ENCODE measurements at regions not wholly inside any gene's neighbourhood (a gene's known extent, or its start where the extent isn't known, plus 50 kb on each side); places are given as distances from the start of the nearest gene placed in this dataset.

GRCh38 chr18:59837586-59837985 is 62.2 kb upstream of the PMAIP1 start:
- Histone ChIP-seq H3K9me3 (replicated peaks; ENCODE audit: control insufficient read depth, insufficient read depth, low read length) (no peaks in the 10 kb centered on the region), H3K4me1 (ENCODE audit: control insufficient read depth, insufficient read depth, low read length) (peaks cover 31% of the 10 kb centered on the region), H3K79me2 (ENCODE audit: control insufficient read depth, insufficient read depth, low read length) (no peaks in the 10 kb centered on the region), H3K9ac (ENCODE audit: control insufficient read depth, insufficient read depth, low read length) (no peak overlapping the region), H4K20me1 (ENCODE audit: control insufficient read depth, insufficient read depth) (no peaks in the 10 kb centered on the region), H3K27me3 (replicated peaks in 1 of 2; ENCODE audit: control insufficient read depth in 2 of 2, insufficient read depth in 2 of 2, low read length in 1 of 2) (no peaks in the 10 kb centered on the region), H3K4me3 (no peak overlapping the region), H2AFZ (ENCODE audit: control insufficient read depth, low read depth, low read length) (peak overlapping the region; percentile 79), H3K36me3 (ENCODE audit: control insufficient read depth in 2 of 2, insufficient read depth in 2 of 2, low read length in 1 of 2) (no peaks in the 10 kb centered on the region), H3K27ac (ENCODE audit: control insufficient read depth, insufficient read depth) (no peak overlapping the region), H3K4me2 (ENCODE audit: control insufficient read depth, insufficient read depth) (0 out of 2 replicates have a peak overlapping the region, but pooled peaks have one; percentile 12)
- DNase-seq (ENCODE audit: low read depth, low spot score) (peak; percentile 82), ATAC-seq (peak; percentile 72), FAIRE-seq (peak; percentile 89)
- intact Hi-C loops (cut with micrococcal nuclease; ENCODE audit: unreplicated experiment) (loop anchor here (1.0 to 10.0 kb wide), 10 partner anchors 39 to 710 kb away; partner anchors contain the start of gene PMAIP1), in situ Hi-C loops (cut with MboI) (loop anchor here (10.0 kb wide), 2 partner anchors 127 to 717 kb away; no protein-coding TSS in a partner anchor)
- ChIA-PET SMC1A (ENCODE audit: uncharacterized antibody, unreplicated experiment) (interaction anchor here (0.7 to 9.7 kb wide), 21 partner anchors 10 to 714 kb away, joined by 3 to 118 read pairs (median 12); partner anchors contain the start of gene PMAIP1), CTCF (interaction anchor here (0.7 to 8.1 kb wide), 22 partner anchors 10 to 290 kb away, joined by 3 to 235 read pairs (median 6); no protein-coding TSS in a partner anchor), RAD21 (ENCODE audit: unreplicated experiment) (interaction anchor here (0.6 to 9.1 kb wide), 18 partner anchors 10 to 203 kb away, joined by 3 to 85 read pairs (median 8); partner anchors contain the start of gene PMAIP1), POLR2A (interaction anchor here (0.6 to 4.0 kb wide), 5 partner anchors 34 to 158 kb away, joined by 3 to 24 read pairs (median 6); partner anchors contain the start of gene PMAIP1)
- WGBS (ENCODE audit: insufficient coverage, insufficient replicate concordance, low lambda C conversion rate, missing lambda C conversion rate): 2% methylated on average over 7 of the region's 7 CpGs
- no TSS peak for BruUV-seq (replicated peaks)
- no peak for TF ChIP-seq NFYB (IDR thresholded peaks at IDR 0.05; ENCODE audit: insufficient read depth, low read depth, low read length)
- no peak for TF ChIP-seq SRF (IDR thresholded peaks at IDR 0.05; ENCODE audit: low read depth in 2 of 2, low read length in 2 of 2)
- TF ChIP-seq, protein P1, sequence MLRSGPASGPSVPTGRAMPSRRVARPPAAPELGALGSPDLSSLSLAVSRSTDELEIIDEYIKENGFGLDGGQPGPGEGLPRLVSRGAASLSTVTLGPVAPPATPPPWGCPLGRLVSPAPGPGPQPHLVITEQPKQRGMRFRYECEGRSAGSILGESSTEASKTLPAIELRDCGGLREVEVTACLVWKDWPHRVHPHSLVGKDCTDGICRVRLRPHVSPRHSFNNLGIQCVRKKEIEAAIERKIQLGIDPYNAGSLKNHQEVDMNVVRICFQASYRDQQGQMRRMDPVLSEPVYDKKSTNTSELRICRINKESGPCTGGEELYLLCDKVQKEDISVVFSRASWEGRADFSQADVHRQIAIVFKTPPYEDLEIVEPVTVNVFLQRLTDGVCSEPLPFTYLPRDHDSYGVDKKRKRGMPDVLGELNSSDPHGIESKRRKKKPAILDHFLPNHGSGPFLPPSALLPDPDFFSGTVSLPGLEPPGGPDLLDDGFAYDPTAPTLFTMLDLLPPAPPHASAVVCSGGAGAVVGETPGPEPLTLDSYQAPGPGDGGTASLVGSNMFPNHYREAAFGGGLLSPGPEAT (IDR thresholded peaks at IDR 0.05; ENCODE audit: low read depth): no peak
- TF ChIP-seq EGR1 (IDR thresholded peaks at IDR 0.05; ENCODE audit: borderline replicate concordance in 1 of 2, low read depth in 2 of 2, low read length in 2 of 2): no peak
- TF ChIP-seq NBN (IDR thresholded peaks at IDR 0.05): 0 out of 2 replicates have a peak, but pooled peaks have one; percentile 53
- no peak for TF ChIP-seq BCLAF1 (IDR thresholded peaks at IDR 0.05)
- no peak for TF ChIP-seq E2F8 (IDR thresholded peaks at IDR 0.05; ENCODE audit: low read depth, partially characterized antibody)
- TF ChIP-seq ZZZ3 (IDR thresholded peaks at IDR 0.05; ENCODE audit: control insufficient read depth, insufficient read length, low read depth): no peak
- TF ChIP-seq SIN3A (IDR thresholded peaks at IDR 0.05; ENCODE audit: low read depth, low read length): no peak
- no peak for TF ChIP-seq SIX5 (IDR thresholded peaks at IDR 0.05; ENCODE audit: low read depth, low read length, severe bottlenecking)
- TF ChIP-seq NFIC (IDR thresholded peaks at IDR 0.05; ENCODE audit: low read depth, low read length): no peak
- peak; percentile 51; the same call in 1 of the 3 replicates for TF ChIP-seq POU2F2 (IDR thresholded peaks at IDR 0.05; ENCODE audit: borderline replicate concordance, low read depth, low read length)
- TF ChIP-seq, protein P2, sequence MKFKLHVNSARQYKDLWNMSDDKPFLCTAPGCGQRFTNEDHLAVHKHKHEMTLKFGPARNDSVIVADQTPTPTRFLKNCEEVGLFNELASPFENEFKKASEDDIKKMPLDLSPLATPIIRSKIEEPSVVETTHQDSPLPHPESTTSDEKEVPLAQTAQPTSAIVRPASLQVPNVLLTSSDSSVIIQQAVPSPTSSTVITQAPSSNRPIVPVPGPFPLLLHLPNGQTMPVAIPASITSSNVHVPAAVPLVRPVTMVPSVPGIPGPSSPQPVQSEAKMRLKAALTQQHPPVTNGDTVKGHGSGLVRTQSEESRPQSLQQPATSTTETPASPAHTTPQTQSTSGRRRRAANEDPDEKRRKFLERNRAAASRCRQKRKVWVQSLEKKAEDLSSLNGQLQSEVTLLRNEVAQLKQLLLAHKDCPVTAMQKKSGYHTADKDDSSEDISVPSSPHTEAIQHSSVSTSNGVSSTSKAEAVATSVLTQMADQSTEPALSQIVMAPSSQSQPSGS (IDR thresholded peaks at IDR 0.05; ENCODE audit: low read length): no peak

All from GM12878 (cell line).